NB4 (cell line): ENCODE measurements at regions not wholly inside any gene's neighbourhood (a gene's known extent, or its start where the extent isn't known, plus 50 kb on each side); places are given as distances from the start of the nearest gene placed in this dataset.

ENCODE experiments used
- DNase-seq: peaks from one replicate; pipeline ENCODE4 v3.0.0; 2010; ENCODE audit warnings: low read depth
- H3K4me3 ChIP-seq: one replicate; pipeline ENCODE4 v1.5.1; 2011; ENCODE audit warnings: mild to moderate bottlenecking, low read depth, low read length, moderate library complexity
- CTCF ChIP-seq: IDR thresholded peaks from one replicate; pipeline ENCODE4 v1.5.1; 2012; ENCODE audit warnings: low read depth, low read length
- MAX ChIP-seq: IDR thresholded peaks from 2 replicates; pipeline ENCODE4 v1.6.1; 2011; ENCODE audit warnings: low read depth, low read length
- MYC ChIP-seq: IDR thresholded peaks from 2 replicates; pipeline ENCODE4 v1.6.1; 2011; ENCODE audit warnings: low read depth, low read length
- POLR2A ChIP-seq: IDR thresholded peaks from 2 replicates; pipeline ENCODE4 v1.6.1; 2011; ENCODE audit warnings: mild to moderate bottlenecking; ENCODE audit not compliant: insufficient read length; ENCODE audit errors: extremely low read depth

GRCh38 chr2:54020793-54021414, 50.1 kb upstream of the PSME4 start:
- no peak for TF ChIP-seq CTCF
- TF ChIP-seq MYC: no peak
- TF ChIP-seq MAX: no peak
- no peak for TF ChIP-seq POLR2A
- no peak overlapping the region for H3K4me3 ChIP-seq
- DNase-seq: no peak
